ENCODE measurements at regions not wholly inside any gene's neighbourhood (a gene's known extent, or its start where the extent isn't known, plus 50 kb on each side); places are given as distances from the start of the nearest gene placed in this dataset.

- DNase-seq (ENCODE audit: low spot score) (no peak), ATAC-seq (ENCODE audit: low read depth) (no peak)
- Histone ChIP-seq H3K36me3 (ENCODE audit: low read depth) (no peaks in the 10 kb centered on the region), H3K4me3 (ENCODE audit: severe bottlenecking) (no peak overlapping the region), H3K27ac (ENCODE audit: poor library complexity, severe bottlenecking) (no peak overlapping the region), H3K9me3 (ENCODE audit: severe bottlenecking) (no peaks in the 10 kb centered on the region), H3K4me1 (ENCODE audit: insufficient read depth, poor library complexity, severe bottlenecking) (no peaks in the 10 kb centered on the region), H3K27me3 (ENCODE audit: insufficient read depth, poor library complexity, severe bottlenecking) (no peaks in the 10 kb centered on the region)
- TF ChIP-seq CTCF (IDR thresholded peaks at IDR 0.05; ENCODE audit: poor library complexity, severe bottlenecking), result no peak
Observed at GRCh38 chr11:70566768-70567530, 168.6 kb downstream of the CTTN start.

- no peak for TF ChIP-seq CTCF (IDR thresholded peaks at IDR 0.05; ENCODE audit: poor library complexity, severe bottlenecking)
- no peak overlapping the region for H3K4me3 ChIP-seq (ENCODE audit: severe bottlenecking)
- DNase-seq (ENCODE audit: low spot score) (peak; percentile 18), ATAC-seq (ENCODE audit: low read depth) (no peak)
- H3K27ac ChIP-seq (ENCODE audit: poor library complexity, severe bottlenecking), result no peak overlapping the region
- H3K36me3 ChIP-seq (ENCODE audit: low read depth), result no peaks in the 10 kb centered on the region
- H3K4me1 ChIP-seq (ENCODE audit: insufficient read depth, poor library complexity, severe bottlenecking), result no peaks in the 10 kb centered on the region
- H3K9me3 ChIP-seq (ENCODE audit: severe bottlenecking), result no peaks in the 10 kb centered on the region
- no peaks in the 10 kb centered on the region for H3K27me3 ChIP-seq (ENCODE audit: insufficient read depth, poor library complexity, severe bottlenecking)
Observed at GRCh38 chr11:70567680-70568034, 169.3 kb downstream of the CTTN start.

GRCh38 chr11:70568035-70568813 is 169.9 kb downstream of the CTTN start:
- ATAC-seq (ENCODE audit: low read depth) (peak; percentile 21; the same call in 2 of the 3 replicates), DNase-seq (ENCODE audit: low spot score) (peak; percentile 30)
- no peaks in the 10 kb centered on the region for H3K9me3 ChIP-seq (ENCODE audit: severe bottlenecking)
- no peak overlapping the region for H3K4me3 ChIP-seq (ENCODE audit: severe bottlenecking)
- H3K36me3 ChIP-seq (ENCODE audit: low read depth), result no peaks in the 10 kb centered on the region
- H3K27me3 ChIP-seq (ENCODE audit: insufficient read depth, poor library complexity, severe bottlenecking), result no peaks in the 10 kb centered on the region
- H3K4me1 ChIP-seq (ENCODE audit: insufficient read depth, poor library complexity, severe bottlenecking), result no peaks in the 10 kb centered on the region
- TF ChIP-seq CTCF (IDR thresholded peaks at IDR 0.05; ENCODE audit: poor library complexity, severe bottlenecking), result no peak
- H3K27ac ChIP-seq (ENCODE audit: poor library complexity, severe bottlenecking), result no peak overlapping the region

- Histone ChIP-seq H3K27ac (ENCODE audit: poor library complexity, severe bottlenecking) (no peak overlapping the region), H3K36me3 (ENCODE audit: low read depth) (no peaks in the 10 kb centered on the region), H3K4me1 (ENCODE audit: insufficient read depth, poor library complexity, severe bottlenecking) (no peaks in the 10 kb centered on the region), H3K4me3 (ENCODE audit: severe bottlenecking) (no peak overlapping the region), H3K9me3 (ENCODE audit: severe bottlenecking) (no peaks in the 10 kb centered on the region), H3K27me3 (ENCODE audit: insufficient read depth, poor library complexity, severe bottlenecking) (no peaks in the 10 kb centered on the region)
- no peak for ATAC-seq (ENCODE audit: low read depth)
- DNase-seq (ENCODE audit: low spot score), result peak; percentile 52
- TF ChIP-seq CTCF (IDR thresholded peaks at IDR 0.05; ENCODE audit: poor library complexity, severe bottlenecking), result no peak
Observed at GRCh38 chr11:70568814-70569617, 170.7 kb downstream of the CTTN start.

Data from RWPE2 (cell line).